Calu3 (cell line): ENCODE measurements at regions not wholly inside any gene's neighbourhood (a gene's known extent, or its start where the extent isn't known, plus 50 kb on each side); places are given as distances from the start of the nearest gene placed in this dataset.

Experiments
- BruUV-seq: library from RNA; stranded (reverse); fragments of 400-500 nt; replicated peaks from 2 replicates; lab custom pipeline; 2021; lab: Mats Ljungman, UMichigan
- CTCF ChIA-PET: fragments of 300-600 bp; sonication (Branson Sonifier 250); formaldehyde crosslinking; loops from one replicate; lab custom pipeline; 2022; ENCODE audit warnings: antibody characterized with exemption; lab: Charles Lee
- DNase-seq: peaks from one replicate; pipeline ENCODE4 v3.0.0; 2022
- H3K27ac Mint-ChIP-seq: one replicate; pipeline ENCODE4 v1.8.0; 2022; ENCODE audit warnings: mixed read lengths; ENCODE audit not compliant: unreplicated experiment
- H3K27me3 Mint-ChIP-seq: one replicate; pipeline ENCODE4 v1.8.0; 2022; ENCODE audit warnings: mixed read lengths; ENCODE audit not compliant: unreplicated experiment
- H3K36me3 Mint-ChIP-seq: one replicate; pipeline ENCODE4 v1.8.0; 2022; ENCODE audit warnings: mild to moderate bottlenecking, moderate library complexity, mixed read lengths; ENCODE audit not compliant: insufficient read depth, unreplicated experiment
- H3K4me1 Mint-ChIP-seq: one replicate; pipeline ENCODE4 v1.8.0; 2022; ENCODE audit warnings: mild to moderate bottlenecking, low read depth, mixed read lengths; ENCODE audit not compliant: unreplicated experiment
- H3K4me3 Mint-ChIP-seq: one replicate; pipeline ENCODE4 v1.8.0; 2022; ENCODE audit warnings: mild to moderate bottlenecking, low read depth, moderate library complexity, mixed read lengths; ENCODE audit not compliant: unreplicated experiment
- H3K9me3 Mint-ChIP-seq: one replicate; pipeline ENCODE4 v1.8.0; 2022; ENCODE audit warnings: low read depth, mixed read lengths; ENCODE audit not compliant: unreplicated experiment
- intact Hi-C: fragments of 100-400 bp; cut with micrococcal nuclease; formaldehyde crosslinking; loops from one replicate; pipeline ENCODE4 v1.10.0; 2022; ENCODE audit not compliant: unreplicated experiment
- TF ChIP-seq, protein P1 (sequence below): fragments of 200-600 bp; IDR thresholded peaks from one replicate; pipeline ENCODE4 v1.8.0; 2022; ENCODE audit warnings: antibody characterized with exemption; ENCODE audit not compliant: unreplicated experiment

DNA sequence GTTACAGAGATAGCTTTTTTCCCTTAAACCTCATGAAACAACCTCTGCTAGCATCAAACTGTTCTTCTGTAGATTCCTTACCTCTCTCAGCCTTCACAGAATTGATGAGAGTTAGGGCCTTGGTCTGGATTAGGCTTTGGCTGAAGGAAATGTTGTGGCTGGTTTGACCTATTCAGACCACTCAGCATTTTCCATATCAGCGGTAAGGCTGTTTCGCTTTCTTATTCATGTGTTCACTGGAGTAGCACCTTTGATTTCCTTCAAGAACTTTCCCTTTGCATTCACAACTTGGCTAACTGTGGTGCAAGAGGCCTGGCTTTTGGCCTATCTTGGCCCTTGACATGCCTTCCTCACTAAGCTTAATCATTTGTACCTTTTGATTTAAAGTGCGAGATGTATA lies 50.7 kb upstream of the NRXN3 start:
- BruUV-seq: no TSS peak
- H3K4me1 Mint-ChIP-seq: no peaks in the 10 kb centered on the region
- TF ChIP-seq, protein P1, sequence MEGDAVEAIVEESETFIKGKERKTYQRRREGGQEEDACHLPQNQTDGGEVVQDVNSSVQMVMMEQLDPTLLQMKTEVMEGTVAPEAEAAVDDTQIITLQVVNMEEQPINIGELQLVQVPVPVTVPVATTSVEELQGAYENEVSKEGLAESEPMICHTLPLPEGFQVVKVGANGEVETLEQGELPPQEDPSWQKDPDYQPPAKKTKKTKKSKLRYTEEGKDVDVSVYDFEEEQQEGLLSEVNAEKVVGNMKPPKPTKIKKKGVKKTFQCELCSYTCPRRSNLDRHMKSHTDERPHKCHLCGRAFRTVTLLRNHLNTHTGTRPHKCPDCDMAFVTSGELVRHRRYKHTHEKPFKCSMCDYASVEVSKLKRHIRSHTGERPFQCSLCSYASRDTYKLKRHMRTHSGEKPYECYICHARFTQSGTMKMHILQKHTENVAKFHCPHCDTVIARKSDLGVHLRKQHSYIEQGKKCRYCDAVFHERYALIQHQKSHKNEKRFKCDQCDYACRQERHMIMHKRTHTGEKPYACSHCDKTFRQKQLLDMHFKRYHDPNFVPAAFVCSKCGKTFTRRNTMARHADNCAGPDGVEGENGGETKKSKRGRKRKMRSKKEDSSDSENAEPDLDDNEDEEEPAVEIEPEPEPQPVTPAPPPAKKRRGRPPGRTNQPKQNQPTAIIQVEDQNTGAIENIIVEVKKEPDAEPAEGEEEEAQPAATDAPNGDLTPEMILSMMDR: no peak
- H3K4me3 Mint-ChIP-seq: no peak overlapping the region
- CTCF ChIA-PET: no interaction called here
- no peaks in the 10 kb centered on the region for H3K36me3 Mint-ChIP-seq
- no peaks in the 10 kb centered on the region for H3K9me3 Mint-ChIP-seq
- DNase-seq: no peak
- intact Hi-C loops: no loop called here
- no peaks in the 10 kb centered on the region for H3K27me3 Mint-ChIP-seq
- no peak overlapping the region for H3K27ac Mint-ChIP-seq
